ENCODE measurements at regions not wholly inside any gene's neighbourhood (a gene's known extent, or its start where the extent isn't known, plus 50 kb on each side); places are given as distances from the start of the nearest gene placed in this dataset.

GRCh38 chr20:59403962-59404314 is 103.5 kb downstream of the EDN3 start:
- Histone ChIP-seq H3K4me3 (ENCODE audit: low read depth in 1 of 2, low read length in 2 of 2) (peak overlapping the region in 1 of 2 donors; percentile 48), H3K4me1 (ENCODE audit: control insufficient read depth in 1 of 2, insufficient read depth in 2 of 2, low read length in 2 of 2) (peaks cover 6 to 23% of the 10 kb centered on the region in 2 donors), H3K27ac (ENCODE audit: low read length) (no peak overlapping the region)

GRCh38 chr20:59404749-59405148 is 104.3 kb downstream of the EDN3 start:
- Histone ChIP-seq H3K9me3 (ENCODE audit: control insufficient read depth in 1 of 2, low read length in 2 of 2) (no peaks in the 10 kb centered on the region), H3K4me1 (ENCODE audit: control insufficient read depth in 1 of 2, insufficient read depth in 2 of 2, low read length in 2 of 2) (peaks cover 6 to 23% of the 10 kb centered on the region in 2 donors), H3K36me3 (ENCODE audit: control insufficient read depth in 1 of 2, insufficient read depth in 2 of 2, low read length in 2 of 2) (no peaks in the 10 kb centered on the region), H3K4me3 (ENCODE audit: low read depth in 1 of 2, low read length in 2 of 2) (no peak overlapping the region), H3K27ac (ENCODE audit: low read length) (no peak overlapping the region), H3K27me3 (ENCODE audit: low read depth, low read length) (peaks cover 30% of the 10 kb centered on the region)

More at GRCh38 chr20:59403962-59404314, 103.5 kb downstream of the EDN3 start:
- Histone ChIP-seq H3K36me3 (ENCODE audit: control insufficient read depth in 1 of 2, insufficient read depth in 2 of 2, low read length in 2 of 2) (no peaks in the 10 kb centered on the region), H3K27me3 (ENCODE audit: low read depth, low read length) (peaks cover 30% of the 10 kb centered on the region), H3K9me3 (ENCODE audit: control insufficient read depth in 1 of 2, low read length in 2 of 2) (no peaks in the 10 kb centered on the region)

DNA sequence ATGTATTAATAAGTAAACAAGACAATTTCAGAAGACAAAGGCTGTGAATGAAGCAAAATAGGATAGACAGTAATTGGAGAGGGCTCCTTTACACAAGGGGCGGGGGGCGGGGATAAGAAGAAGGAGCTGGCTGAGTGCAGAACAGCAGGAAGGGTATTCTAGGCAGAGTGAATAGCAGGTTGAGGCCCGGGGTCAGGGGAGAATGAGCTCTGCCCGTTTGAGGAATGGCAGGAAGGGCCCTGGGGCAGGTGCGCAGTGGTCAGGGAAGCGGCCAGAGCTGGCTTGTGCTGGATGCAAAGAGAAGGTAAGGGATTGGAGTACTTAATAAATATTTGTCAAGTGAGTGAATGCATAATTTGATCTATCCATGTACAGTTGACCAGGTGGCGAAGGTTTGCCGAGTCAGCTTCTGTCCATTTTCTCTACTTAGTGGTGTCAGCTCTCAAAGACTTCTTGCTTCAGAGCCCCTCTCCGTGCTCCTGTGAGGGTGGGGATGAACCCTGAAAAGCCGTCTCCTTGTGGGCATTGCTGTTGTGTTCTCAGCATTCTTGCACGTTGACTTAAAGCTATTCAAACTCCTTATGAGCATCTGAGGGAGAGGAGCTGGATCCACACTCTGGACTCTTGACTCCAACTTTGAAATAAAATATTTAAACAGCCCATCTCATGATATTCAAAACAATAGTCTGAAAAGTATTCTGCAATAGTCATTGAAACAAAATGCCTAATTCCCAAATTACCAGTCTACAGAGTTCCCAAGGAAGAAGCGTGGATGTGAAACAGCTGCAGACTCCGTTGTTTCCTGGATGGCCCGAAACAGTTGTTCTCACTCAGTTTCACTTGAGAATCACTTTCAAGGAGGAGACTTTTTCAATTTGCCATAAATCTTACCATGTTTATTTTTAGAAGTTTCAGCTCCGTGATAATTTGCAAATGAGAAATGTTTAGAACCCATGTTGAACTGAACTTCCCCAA is 105.1 kb downstream of the EDN3 start:
- Histone ChIP-seq H3K4me1 (ENCODE audit: control insufficient read depth in 1 of 2, insufficient read depth in 2 of 2, low read length in 2 of 2) (peaks cover 6 to 23% of the 10 kb centered on the region in 2 donors), H3K36me3 (ENCODE audit: control insufficient read depth in 1 of 2, insufficient read depth in 2 of 2, low read length in 2 of 2) (no peaks in the 10 kb centered on the region), H3K27ac (ENCODE audit: low read length) (no peak overlapping the region), H3K9me3 (ENCODE audit: control insufficient read depth in 1 of 2, low read length in 2 of 2) (no peaks in the 10 kb centered on the region), H3K4me3 (ENCODE audit: low read depth in 1 of 2, low read length in 2 of 2) (no peak overlapping the region), H3K27me3 (ENCODE audit: low read depth, low read length) (peaks cover 29% of the 10 kb centered on the region)

- no peaks in the 10 kb centered on the region for H3K9me3 ChIP-seq (ENCODE audit: control insufficient read depth in 1 of 2, low read length in 2 of 2)
- no peaks in the 10 kb centered on the region for H3K36me3 ChIP-seq (ENCODE audit: control insufficient read depth in 1 of 2, insufficient read depth in 2 of 2, low read length in 2 of 2)
- peaks cover 6 to 23% of the 10 kb centered on the region in 2 donors for H3K4me1 ChIP-seq (ENCODE audit: control insufficient read depth in 1 of 2, insufficient read depth in 2 of 2, low read length in 2 of 2)
- peaks cover 23% of the 10 kb centered on the region for H3K27me3 ChIP-seq (ENCODE audit: low read depth, low read length)
- no peak overlapping the region for H3K27ac ChIP-seq (ENCODE audit: low read length)
- H3K4me3 ChIP-seq (ENCODE audit: low read depth in 1 of 2, low read length in 2 of 2), result no peak overlapping the region
Observed at GRCh38 chr20:59406446-59406845, 106.0 kb downstream of the EDN3 start.

- H3K36me3 ChIP-seq (ENCODE audit: control insufficient read depth in 1 of 2, insufficient read depth in 2 of 2, low read length in 2 of 2), result no peaks in the 10 kb centered on the region
- H3K27ac ChIP-seq (ENCODE audit: low read length), result no peak overlapping the region
- H3K27me3 ChIP-seq (ENCODE audit: low read depth, low read length), result no peaks in the 10 kb centered on the region
- H3K4me3 ChIP-seq (ENCODE audit: low read depth in 1 of 2, low read length in 2 of 2), result no peak overlapping the region
- H3K4me1 ChIP-seq (ENCODE audit: control insufficient read depth in 1 of 2, insufficient read depth in 2 of 2, low read length in 2 of 2), result no peaks in the 10 kb centered on the region
- H3K9me3 ChIP-seq (ENCODE audit: control insufficient read depth in 1 of 2, low read length in 2 of 2), result peaks cover 0 to 4% of the 10 kb centered on the region in 2 donors
Observed at GRCh38 chr20:59411170-59411569, 110.8 kb downstream of the EDN3 start.

GRCh38 chr20:59411589-59411988 is 111.2 kb downstream of the EDN3 start:
- H3K4me3 ChIP-seq (ENCODE audit: low read depth in 1 of 2, low read length in 2 of 2), result no peak overlapping the region
- H3K27ac ChIP-seq (ENCODE audit: low read length), result no peak overlapping the region
- peaks cover 0 to 4% of the 10 kb centered on the region in 2 donors for H3K9me3 ChIP-seq (ENCODE audit: control insufficient read depth in 1 of 2, low read length in 2 of 2)
- H3K27me3 ChIP-seq (ENCODE audit: low read depth, low read length), result no peaks in the 10 kb centered on the region
- no peaks in the 10 kb centered on the region for H3K4me1 ChIP-seq (ENCODE audit: control insufficient read depth in 1 of 2, insufficient read depth in 2 of 2, low read length in 2 of 2)
- H3K36me3 ChIP-seq (ENCODE audit: control insufficient read depth in 1 of 2, insufficient read depth in 2 of 2, low read length in 2 of 2), result no peaks in the 10 kb centered on the region

DNA sequence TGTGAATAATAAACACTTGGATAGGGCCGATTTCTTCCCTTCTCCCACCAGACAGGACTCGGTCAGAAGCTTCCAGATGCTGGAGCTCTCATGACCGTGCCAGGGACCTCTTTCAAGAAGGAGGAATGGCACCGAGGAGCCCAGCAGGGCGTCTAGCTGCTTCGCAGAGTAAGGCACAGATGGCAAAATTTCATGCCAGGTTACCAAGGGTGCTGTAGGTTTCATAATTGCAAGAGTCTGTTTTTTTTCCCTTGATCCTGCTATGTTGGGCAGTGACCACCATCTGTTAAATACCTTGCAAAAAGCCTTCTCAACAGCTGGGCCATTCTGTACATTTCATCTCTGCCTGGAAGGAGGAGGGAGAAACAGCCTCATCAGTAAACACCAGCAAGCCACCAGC is 111.8 kb downstream of the EDN3 start:
- Histone ChIP-seq H3K4me3 (ENCODE audit: low read depth in 1 of 2, low read length in 2 of 2) (no peak overlapping the region), H3K27me3 (ENCODE audit: low read depth, low read length) (no peaks in the 10 kb centered on the region), H3K4me1 (ENCODE audit: control insufficient read depth in 1 of 2, insufficient read depth in 2 of 2, low read length in 2 of 2) (no peaks in the 10 kb centered on the region), H3K36me3 (ENCODE audit: control insufficient read depth in 1 of 2, insufficient read depth in 2 of 2, low read length in 2 of 2) (no peaks in the 10 kb centered on the region), H3K27ac (ENCODE audit: low read length) (no peak overlapping the region), H3K9me3 (ENCODE audit: control insufficient read depth in 1 of 2, low read length in 2 of 2) (peaks cover 0 to 4% of the 10 kb centered on the region in 2 donors)

GRCh38 chr20:59412875-59413284 is 112.5 kb downstream of the EDN3 start:
- H3K27me3 ChIP-seq (ENCODE audit: low read depth, low read length), result no peaks in the 10 kb centered on the region
- no peak overlapping the region for H3K27ac ChIP-seq (ENCODE audit: low read length)
- peaks cover 0 to 4% of the 10 kb centered on the region in 2 donors for H3K9me3 ChIP-seq (ENCODE audit: control insufficient read depth in 1 of 2, low read length in 2 of 2)
- H3K4me3 ChIP-seq (ENCODE audit: low read depth in 1 of 2, low read length in 2 of 2), result no peak overlapping the region
- H3K4me1 ChIP-seq (ENCODE audit: control insufficient read depth in 1 of 2, insufficient read depth in 2 of 2, low read length in 2 of 2), result no peaks in the 10 kb centered on the region
- no peaks in the 10 kb centered on the region for H3K36me3 ChIP-seq (ENCODE audit: control insufficient read depth in 1 of 2, insufficient read depth in 2 of 2, low read length in 2 of 2)

GRCh38 chr20:59413326-59413865 is 113.0 kb downstream of the EDN3 start:
- Histone ChIP-seq H3K4me3 (ENCODE audit: low read depth in 1 of 2, low read length in 2 of 2) (no peak overlapping the region), H3K27ac (ENCODE audit: low read length) (no peak overlapping the region), H3K9me3 (ENCODE audit: control insufficient read depth in 1 of 2, low read length in 2 of 2) (peaks cover 0 to 4% of the 10 kb centered on the region in 2 donors), H3K27me3 (ENCODE audit: low read depth, low read length) (no peaks in the 10 kb centered on the region), H3K36me3 (ENCODE audit: control insufficient read depth in 1 of 2, insufficient read depth in 2 of 2, low read length in 2 of 2) (no peaks in the 10 kb centered on the region), H3K4me1 (ENCODE audit: control insufficient read depth in 1 of 2, insufficient read depth in 2 of 2, low read length in 2 of 2) (no peaks in the 10 kb centered on the region)

DNA sequence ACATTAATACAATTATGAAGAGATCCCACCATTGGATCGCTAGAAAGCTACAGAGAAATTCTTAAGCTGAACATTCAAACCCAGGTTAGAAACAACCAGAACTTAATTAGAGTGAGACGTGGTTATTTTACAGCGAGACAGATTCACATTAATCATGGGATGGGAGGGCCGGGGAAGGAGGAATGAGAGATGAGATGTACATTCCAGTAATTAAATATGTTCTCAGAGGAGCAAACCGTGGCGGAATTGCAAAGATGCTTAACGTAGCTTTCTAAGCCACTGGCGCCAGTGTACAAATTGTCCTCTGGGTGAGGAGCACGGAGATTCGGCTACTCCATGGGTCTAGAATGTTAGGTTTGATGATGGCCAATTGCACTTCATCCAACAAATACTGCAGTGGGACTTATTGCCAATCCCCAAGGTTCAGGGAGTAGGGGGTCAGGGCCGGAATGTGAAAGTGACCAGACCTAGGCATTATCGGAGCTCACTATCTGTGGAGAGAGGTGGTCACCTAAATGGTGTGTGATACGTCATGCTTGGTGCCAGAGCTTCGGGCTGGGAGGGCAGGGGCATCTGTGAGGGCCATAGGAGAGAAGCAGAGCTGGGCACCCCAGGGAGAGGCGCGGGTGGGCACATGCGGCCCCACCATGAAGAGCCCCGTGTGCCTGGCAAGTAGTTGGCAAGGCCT is 114.7 kb downstream of the EDN3 start:
- Histone ChIP-seq H3K4me1 (ENCODE audit: control insufficient read depth in 1 of 2, insufficient read depth in 2 of 2, low read length in 2 of 2) (no peaks in the 10 kb centered on the region), H3K36me3 (ENCODE audit: control insufficient read depth in 1 of 2, insufficient read depth in 2 of 2, low read length in 2 of 2) (no peaks in the 10 kb centered on the region), H3K4me3 (ENCODE audit: low read depth in 1 of 2, low read length in 2 of 2) (no peak overlapping the region), H3K9me3 (ENCODE audit: control insufficient read depth in 1 of 2, low read length in 2 of 2) (peaks cover 0 to 4% of the 10 kb centered on the region in 2 donors), H3K27me3 (ENCODE audit: low read depth, low read length) (no peaks in the 10 kb centered on the region), H3K27ac (ENCODE audit: low read length) (no peak overlapping the region)

DNA sequence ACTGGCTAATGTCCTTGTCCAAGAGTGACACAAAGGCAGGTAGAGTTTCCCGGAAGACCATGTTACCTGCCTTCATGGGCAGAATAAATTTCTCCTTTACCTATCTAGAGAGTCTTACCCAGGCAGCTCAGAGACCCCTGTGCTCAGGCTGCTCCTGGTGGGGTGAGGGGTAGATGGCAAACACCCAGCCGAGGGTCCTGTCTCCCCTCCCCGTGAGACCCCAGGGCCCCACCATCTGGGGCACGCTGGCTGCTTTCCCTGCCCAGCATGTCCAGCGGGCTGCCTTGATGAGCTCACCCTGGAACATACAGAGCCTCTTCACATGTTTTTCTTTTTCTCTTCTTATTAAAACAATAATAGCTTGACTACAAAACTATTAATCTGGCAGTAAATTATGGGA is 116.5 kb downstream of the EDN3 start:
- Histone ChIP-seq H3K9me3 (ENCODE audit: control insufficient read depth in 1 of 2, low read length in 2 of 2) (peaks cover 0 to 4% of the 10 kb centered on the region in 2 donors), H3K27ac (ENCODE audit: low read length) (no peak overlapping the region), H3K4me3 (ENCODE audit: low read depth in 1 of 2, low read length in 2 of 2) (no peak overlapping the region), H3K27me3 (ENCODE audit: low read depth, low read length) (no peaks in the 10 kb centered on the region), H3K4me1 (ENCODE audit: control insufficient read depth in 1 of 2, insufficient read depth in 2 of 2, low read length in 2 of 2) (no peaks in the 10 kb centered on the region), H3K36me3 (ENCODE audit: control insufficient read depth in 1 of 2, insufficient read depth in 2 of 2, low read length in 2 of 2) (no peaks in the 10 kb centered on the region)

Measured in muscle layer of duodenum (tissue), 2 donors.